K562 (cell line): ENCODE measurements at regions not wholly inside any gene's neighbourhood (a gene's known extent, or its start where the extent isn't known, plus 50 kb on each side); places are given as distances from the start of the nearest gene placed in this dataset.

Experiments used
- ATAC-seq: fragments of 200-7000 bp; cut with Tn5 transposase; 3 replicates; pipeline ENCODE4 v1.9.1; 2020; ENCODE audit warnings: moderate library complexity
- BruUV-seq: library from RNA; stranded (reverse); fragments of 400-500 nt; replicated peaks from 2 replicates; lab custom pipeline; 2021; lab: Mats Ljungman, UMichigan
- CTCF ChIA-PET: fragments of 300-600 bp; formaldehyde crosslinking; extraction: SDS; loops from one replicate; lab custom pipeline; 2021; ENCODE audit warnings: low intra/inter-chr PET ratio; lab: Yijun Ruan, JAX
- POLR2A ChIA-PET: fragments of 300-600, 350-650 bp; sonication (Branson Sonifier 250); formaldehyde crosslinking; extraction: SDS; loops from one replicate; lab custom pipeline; 2021; ENCODE audit warnings: antibody characterized with exemption, inconsistent platforms; lab: Yijun Ruan, JAX
- DNase-seq, 4 experiments: peaks; one replicate each; pipeline versions ENCODE4 v3.0.0 to v3.0.0-alpha.2; 2011 to 2018; ENCODE audit warnings: low spot score in 3 of 4, mixed read lengths in 3 of 4; ENCODE audit errors: extremely low read depth in 1 of 4
- FAIRE-seq: peaks from 2 replicates; lab custom pipeline; 2011; peaks lifted over from hg19 to GRCh38; lab: Jason Lieb, UNC
- H2AFZ ChIP-seq: 2 replicates; pipeline ENCODE4 v1.6.0; 2011; ENCODE audit warnings: low read depth, low read length, control low read depth, inconsistent platforms
- H3K27ac ChIP-seq: fragments of 200-600 bp; 3 replicates; pipeline ENCODE4 v1.8.0; 2011; ENCODE audit warnings: low read depth, mild to moderate bottlenecking, control low read depth, inconsistent platforms, low read length, moderate library complexity, mixed read lengths; ENCODE audit errors: extremely low read depth
- H3K27me3 ChIP-seq, 2 experiments: fragments of 300-600 bp in 1 of 2; 2 replicates in 1 of 2; 3 replicates in 1 of 2; pipeline versions ENCODE4 v1.6.0 to v1.8.0; 2011; ENCODE audit warnings: inconsistent platforms in 2 of 2, low read length in 2 of 2, mild to moderate bottlenecking in 1 of 2, mixed read lengths in 1 of 2, moderate library complexity in 1 of 2; ENCODE audit not compliant: control insufficient read depth in 2 of 2, insufficient read depth in 2 of 2
- H3K36me3 ChIP-seq: fragments of 300-600 bp; 3 replicates; pipeline ENCODE4 v1.8.0; 2011; ENCODE audit warnings: mild to moderate bottlenecking, low read length, inconsistent platforms; ENCODE audit not compliant: control insufficient read depth, insufficient read depth
- H3K4me1 ChIP-seq, 2 experiments: fragments of 200-600 bp in 1 of 2; replicated peaks in 1 of 2; 2 replicates in 1 of 2; 3 replicates in 1 of 2; pipeline versions ENCODE4 v1.5.1 to v1.8.0; 2011; ENCODE audit warnings: inconsistent platforms in 2 of 2, low read length in 2 of 2, mild to moderate bottlenecking in 1 of 2, mixed read lengths in 1 of 2, moderate library complexity in 1 of 2; ENCODE audit not compliant: control insufficient read depth in 2 of 2, insufficient read depth in 2 of 2
- H3K4me2 ChIP-seq: 2 replicates; pipeline ENCODE4 v1.6.1; 2011; ENCODE audit warnings: low read length, control low read depth, inconsistent platforms, mixed read lengths; ENCODE audit not compliant: insufficient read depth
- H3K4me3 ChIP-seq: fragments of 200-600 bp; sonication (generic), shearing (Covaris generic); 2 replicates; pipeline ENCODE4 v1.5.1; 2016; ENCODE audit warnings: control low read depth, inconsistent platforms
- H3K79me2 ChIP-seq: fragments of 200-600 bp; 3 replicates; pipeline ENCODE4 v1.8.0; 2011; ENCODE audit warnings: low read length, inconsistent platforms; ENCODE audit not compliant: control insufficient read depth, insufficient read depth
- H3K9ac ChIP-seq, 2 experiments: 2 replicates each; pipeline versions ENCODE4 v1.6.0 to v1.6.1; 2011; ENCODE audit warnings: low read depth in 2 of 2, low read length in 2 of 2, control low read depth in 1 of 2, inconsistent platforms in 1 of 2, mild to moderate bottlenecking in 1 of 2, mixed read lengths in 1 of 2; ENCODE audit not compliant: insufficient read depth in 1 of 2
- H3K9me1 ChIP-seq: one replicate; pipeline ENCODE4 v1.6.0; 2011; ENCODE audit warnings: inconsistent platforms, mild to moderate bottlenecking, low read length, moderate library complexity; ENCODE audit not compliant: control insufficient read depth, insufficient read depth
- H3K9me3 ChIP-seq: replicated peaks from 2 replicates; pipeline ENCODE4 v1.5.1; 2011; ENCODE audit warnings: low read depth, low read length, inconsistent platforms; ENCODE audit not compliant: control insufficient read depth, insufficient read depth
- H4K20me1 ChIP-seq: replicated peaks from 2 replicates; pipeline ENCODE4 v1.6.1; 2011; ENCODE audit warnings: low read length, inconsistent platforms, mixed read lengths; ENCODE audit not compliant: control insufficient read depth, insufficient read depth
- COPS2 ChIP-seq: fragments of 450-650 bp; conservative IDR thresholded peaks from 2 replicates; pipeline ENCODE4 v1.6.1; 2016; ENCODE audit warnings: mild to moderate bottlenecking, moderate library complexity
- CSDE1 ChIP-seq, 2 experiments: fragments of 450-650 bp; IDR thresholded peaks; 2 replicates each; pipeline ENCODE4 v1.6.1; 2016; ENCODE audit warnings: mild to moderate bottlenecking in 1 of 2
- DIDO1 ChIP-seq: fragments of 450-650 bp; IDR thresholded peaks from 2 replicates; pipeline ENCODE4 v1.6.1; 2016; ENCODE audit warnings: low read depth, missing biosample characterization, missing genetic modification characterization
- DNMT1 ChIP-seq: fragments of 450-650 bp; IDR thresholded peaks from 2 replicates; pipeline ENCODE4 v1.6.1; 2016; ENCODE audit warnings: antibody characterized with exemption, mild to moderate bottlenecking
- ELF1 ChIP-seq: fragments of 200-800 bp; sonication (Bioruptor generic); IDR thresholded peaks from 2 replicates; pipeline ENCODE4 v1.6.1; 2016; ENCODE audit warnings: missing genetic modification characterization, missing compliant biosample characterization
- ELF4 ChIP-seq: fragments of 450-650 bp; formaldehyde crosslinking; IDR thresholded peaks from 2 replicates; pipeline ENCODE4 v1.4.0; 2022; ENCODE audit warnings: missing genetic modification characterization
- ETV1 ChIP-seq: fragments of 450-650 bp; conservative IDR thresholded peaks from 2 replicates; pipeline ENCODE4 v1.6.1; 2016; ENCODE audit warnings: missing genetic modification characterization, control low read depth, low read depth, missing compliant biosample characterization
- GABPB2 ChIP-seq: fragments of 250-450 bp; sonication (Bioruptor Pico); conservative IDR thresholded peaks from 2 replicates; pipeline ENCODE4 v1.5.1; 2021; ENCODE audit warnings: mild to moderate bottlenecking
- GTF2E2 ChIP-seq: fragments of 200-800 bp; sonication (Bioruptor generic); IDR thresholded peaks from 2 replicates; pipeline ENCODE4 v1.6.1; 2016; ENCODE audit warnings: missing genetic modification characterization, missing compliant biosample characterization
- KLF16 ChIP-seq: IDR thresholded peaks from 2 replicates; pipeline ENCODE4 v1.6.1; 2016; ENCODE audit warnings: antibody characterized with exemption
- PHF21A ChIP-seq: fragments of 450-650 bp; IDR thresholded peaks from 2 replicates; pipeline ENCODE4 v1.6.1; 2017; ENCODE audit warnings: low read depth, borderline replicate concordance
- PRPF4 ChIP-seq: fragments of 200-400 bp; formaldehyde crosslinking; IDR thresholded peaks from one replicate; pipeline ENCODE4 v1.6.1; 2017; ENCODE audit warnings: low read length, low read depth, mild to moderate bottlenecking; ENCODE audit not compliant: insufficient read depth, poor library complexity, severe bottlenecking
- SAFB2 ChIP-seq: fragments of 200-400 bp; formaldehyde crosslinking; IDR thresholded peaks from 2 replicates; pipeline ENCODE4 v1.6.1; 2018; ENCODE audit warnings: borderline replicate concordance, low read length, low read depth, moderate library complexity; ENCODE audit not compliant: severe bottlenecking
- SMARCB1 ChIP-seq: IDR thresholded peaks from 2 replicates; pipeline ENCODE4 v1.6.1; 2011; ENCODE audit warnings: improper control_type of control experiment, low read depth; ENCODE audit not compliant: insufficient read length
- STAT5B ChIP-seq: fragments of 250-450 bp; sonication (Bioruptor Pico); IDR thresholded peaks from 2 replicates; pipeline ENCODE4 v1.8.0; 2021; ENCODE audit warnings: mild to moderate bottlenecking, inconsistent platforms
- TCF3 ChIP-seq: sonication (generic); formaldehyde crosslinking; IDR thresholded peaks from 2 replicates; pipeline ENCODE4 v1.4.0; 2020; ENCODE audit warnings: mild to moderate bottlenecking, missing genetic modification reagents
- ZNF263 ChIP-seq: sonication (generic); formaldehyde crosslinking; IDR thresholded peaks from 2 replicates; pipeline ENCODE4 v1.8.0; 2022; ENCODE audit warnings: mild to moderate bottlenecking, missing genetic modification reagents, borderline replicate concordance
- ZNF274 ChIP-seq: IDR thresholded peaks from 2 replicates; pipeline ENCODE4 v1.6.1; 2011; ENCODE audit warnings: low read depth, mild to moderate bottlenecking, low read length, moderate library complexity, borderline replicate concordance
- ZNF695 ChIP-seq: fragments of 450-650 bp; formaldehyde crosslinking; IDR thresholded peaks from 2 replicates; pipeline ENCODE4 v1.4.0; 2020; ENCODE audit warnings: mild to moderate bottlenecking, moderate library complexity
- WGBS: fragments of 100-300 bp; shearing (Covaris generic); methylation state at CpG from one replicate; pipeline ENCODE4 v1.1.6; 2016; ENCODE audit warnings: low coverage, mixed read lengths; ENCODE audit not compliant: insufficient coverage; ENCODE audit errors: missing lambda C conversion rate; 5-methylcytosine and 5-hydroxymethylcytosine counted together
- in situ Hi-C: fragments of 300-500 bp; cut with MboI; formaldehyde crosslinking; loops from 4 replicates; pipeline ENCODE4 v1.15.0; 2018; ENCODE audit warnings: inconsistent platforms, mixed read lengths
- intact Hi-C: fragments of 100-400 bp; cut with micrococcal nuclease; formaldehyde crosslinking; loops from 2 replicates; pipeline ENCODE4 v1.14.2; 2022
- TF ChIP-seq, protein P1 (sequence below): fragments of 250-450 bp; sonication (Bioruptor Pico); IDR thresholded peaks from 2 replicates; pipeline ENCODE4 v1.5.0; 2021

DNA sequence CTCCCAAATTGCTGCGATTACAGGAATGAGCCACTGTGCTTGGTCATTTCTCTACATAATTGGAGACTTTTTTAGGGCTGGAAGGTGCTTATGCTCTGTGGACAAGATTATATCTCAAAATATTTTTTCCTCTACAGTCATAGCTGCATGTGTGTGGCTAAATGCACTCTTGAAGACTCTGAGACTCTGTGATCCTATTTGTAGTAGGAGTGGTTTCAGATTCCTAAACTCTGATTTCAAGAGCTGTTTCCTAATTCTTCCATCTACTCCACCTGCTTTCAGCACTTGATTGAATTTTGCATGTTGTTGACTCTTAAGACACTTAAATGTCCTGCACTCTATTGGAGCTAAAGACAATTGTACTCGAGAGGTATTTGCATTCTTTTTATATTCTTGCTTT, 78.0 kb downstream of the KLF5 start:
- ATAC-seq: no peak
- CTCF ChIA-PET: no interaction called here

DNA sequence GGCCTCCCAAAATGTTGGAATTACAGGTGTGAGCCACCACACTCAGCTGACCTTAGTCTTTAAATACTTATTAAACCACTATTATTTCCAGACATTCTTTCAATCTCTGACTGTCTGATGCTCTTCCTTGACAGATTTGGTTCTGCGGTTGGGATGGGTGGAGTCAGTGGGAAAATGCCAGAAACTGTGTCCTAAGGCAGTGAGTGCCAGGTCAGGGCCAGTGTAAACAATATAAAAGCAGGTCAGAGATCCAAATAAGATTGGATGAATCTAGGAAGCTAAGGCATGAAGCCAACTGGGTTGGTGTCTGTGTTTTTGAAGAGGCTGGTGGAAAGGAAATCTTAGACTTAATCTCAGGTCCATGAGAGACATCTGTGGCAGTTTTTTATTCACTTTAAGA, 74.7 kb downstream of the KLF5 start:
- no peak overlapping the region for H3K4me2 ChIP-seq
- no peaks in the 10 kb centered on the region for H3K9me1 ChIP-seq
- ChIA-PET CTCF (no interaction called here), POLR2A (no interaction called here)
- ATAC-seq (no peak), DNase-seq (no peak), FAIRE-seq (no peak)
- no peaks in the 10 kb centered on the region; a peak in 1 of 5 replicates for H3K27me3 ChIP-seq
- H3K79me2 ChIP-seq: no peaks in the 10 kb centered on the region
- H3K9me3 ChIP-seq: no peaks in the 10 kb centered on the region
- in situ Hi-C loops: no loop called here
- no TSS peak for BruUV-seq
- H4K20me1 ChIP-seq: no peaks in the 10 kb centered on the region
- H3K9ac ChIP-seq: no peak overlapping the region
- no peak overlapping the region for H3K27ac ChIP-seq
- H2AFZ ChIP-seq: no peak overlapping the region
- TF ChIP-seq ZNF274 (no peak), STAT5B (no peak), GTF2E2 (tag) (no peak), CSDE1 (IDR thresholded peaks at IDR 0.05) (no peak), ZNF263 (CRISPR knock-in tag) (no peak), GABPB2 (no peak), SAFB2 (no peak), ELF4 (CRISPR knock-in tag) (no peak), PRPF4 (no peak), DNMT1 (no peak), DIDO1 (tag) (no peak), PHF21A (no peak), ELF1 (no peak), ETV1 (tag) (no peak), ZNF695 (CRISPR knock-in tag) (no peak), SMARCB1 (no peak), COPS2 (no peak), KLF16 (no peak)
- TF ChIP-seq, protein P1, sequence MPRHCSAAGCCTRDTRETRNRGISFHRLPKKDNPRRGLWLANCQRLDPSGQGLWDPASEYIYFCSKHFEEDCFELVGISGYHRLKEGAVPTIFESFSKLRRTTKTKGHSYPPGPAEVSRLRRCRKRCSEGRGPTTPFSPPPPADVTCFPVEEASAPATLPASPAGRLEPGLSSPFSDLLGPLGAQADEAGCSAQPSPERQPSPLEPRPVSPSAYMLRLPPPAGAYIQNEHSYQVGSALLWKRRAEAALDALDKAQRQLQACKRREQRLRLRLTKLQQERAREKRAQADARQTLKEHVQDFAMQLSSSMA: no peak
- intact Hi-C loops: no loop called here
- no peaks in the 10 kb centered on the region for H3K4me1 ChIP-seq
- no peaks in the 10 kb centered on the region for H3K36me3 ChIP-seq
- H3K4me3 ChIP-seq: no peak overlapping the region
- 17% methylated on average over 1 of the region's 1 CpG for WGBS

More for the DNA sequence above, 78.0 kb downstream of the KLF5 start:
- DNase-seq: no peak
- intact Hi-C loops: no loop called here
- Histone ChIP-seq H4K20me1 (no peaks in the 10 kb centered on the region), H3K9me3 (no peaks in the 10 kb centered on the region), H3K27me3 (peaks cover 0 to 3% of the 10 kb centered on the region in 2 experiments; a peak in 2 of 5 replicates), H3K9ac (no peak overlapping the region), H3K4me2 (no peak overlapping the region), H3K9me1 (no peaks in the 10 kb centered on the region), H3K4me1 (no peaks in the 10 kb centered on the region), H3K27ac (no peak overlapping the region), H3K36me3 (no peaks in the 10 kb centered on the region), H3K79me2 (no peaks in the 10 kb centered on the region), H3K4me3 (no peak overlapping the region), H2AFZ (no peak overlapping the region)
- POLR2A ChIA-PET: no interaction called here
- in situ Hi-C loops: no loop called here
- BruUV-seq: no TSS peak
- WGBS: 0% methylated on average over 2 of the region's 2 CpGs
- no peak for FAIRE-seq
- TF ChIP-seq TCF3: no peak
